HCEC 1CT (cell line): ENCODE measurements at regions not wholly inside any gene's neighbourhood (a gene's known extent, or its start where the extent isn't known, plus 50 kb on each side); places are given as distances from the start of the nearest gene placed in this dataset.
A peak's percentile ranks its signal among the peaks of the same experiment; 100 is the strongest.
"Not testable (repeated sequence)": the region's sequence is repeated elsewhere in the genome, so short reads cannot be mapped to it uniquely, and the experiment has no call there.

ENCODE experiments used
- DNase-seq: peaks from one replicate; pipeline ENCODE4 v3.0.0-alpha.2; 2017

DNA sequence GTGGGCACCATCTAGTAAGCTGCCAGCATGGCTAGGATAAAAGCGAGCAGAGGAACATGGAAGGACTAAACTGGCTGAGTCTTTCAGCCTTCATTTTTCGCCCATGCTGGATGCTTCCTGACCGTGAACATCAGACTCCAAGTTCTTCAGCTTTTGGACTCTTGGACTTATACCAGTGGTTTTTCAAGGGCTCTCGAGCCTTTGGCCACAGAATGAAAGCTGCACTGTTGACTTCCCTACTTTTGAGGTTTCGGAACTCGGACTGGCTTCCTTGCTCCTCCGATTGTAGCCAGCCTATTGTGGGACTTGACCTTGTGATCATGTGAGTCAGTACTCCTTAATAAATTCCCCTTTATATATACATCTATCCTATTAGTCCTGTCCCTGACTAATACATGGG is 785.1 kb upstream of the SLITRK6 start:
- DNase-seq = no peak

DNA sequence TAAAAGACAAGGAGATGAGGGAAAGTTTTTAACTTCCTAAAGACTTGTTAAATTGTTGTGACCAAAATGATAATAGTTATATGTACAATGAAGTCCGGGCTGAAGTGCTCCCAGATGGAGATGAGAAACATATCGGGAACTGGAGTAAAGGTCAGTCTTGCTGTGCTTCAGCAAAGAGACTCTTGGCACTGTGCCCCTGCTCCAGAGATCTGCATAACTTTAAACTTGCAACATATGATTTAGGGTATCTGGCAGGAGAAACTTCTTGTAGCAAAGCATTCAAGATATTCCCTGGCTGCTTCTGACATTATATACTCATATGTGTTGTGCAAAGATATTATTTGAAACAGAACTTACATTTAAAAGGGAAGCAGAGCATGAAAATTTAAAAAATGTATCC is 786.6 kb upstream of the SLITRK6 start:
- peak; percentile 54 for DNase-seq

DNA sequence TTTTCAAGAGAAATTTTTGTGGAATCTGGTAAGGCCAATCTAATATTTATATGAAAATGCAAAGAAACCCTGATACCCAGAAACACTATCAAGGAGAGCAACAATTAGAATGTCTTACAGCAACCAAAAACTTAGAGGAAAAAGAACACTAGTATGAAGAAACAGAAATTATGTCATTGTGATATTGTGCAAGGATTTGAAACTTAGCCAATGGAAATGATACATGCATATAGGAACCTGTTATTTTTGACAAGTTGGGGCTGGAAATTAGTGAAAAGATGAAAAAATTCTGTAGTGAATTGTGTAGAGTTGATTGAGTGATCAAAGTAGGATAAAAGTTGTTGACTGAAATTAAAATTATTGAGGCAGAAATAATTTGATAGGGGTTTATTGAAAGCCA is 792.6 kb upstream of the SLITRK6 start:
- peak; percentile 19 for DNase-seq

DNA sequence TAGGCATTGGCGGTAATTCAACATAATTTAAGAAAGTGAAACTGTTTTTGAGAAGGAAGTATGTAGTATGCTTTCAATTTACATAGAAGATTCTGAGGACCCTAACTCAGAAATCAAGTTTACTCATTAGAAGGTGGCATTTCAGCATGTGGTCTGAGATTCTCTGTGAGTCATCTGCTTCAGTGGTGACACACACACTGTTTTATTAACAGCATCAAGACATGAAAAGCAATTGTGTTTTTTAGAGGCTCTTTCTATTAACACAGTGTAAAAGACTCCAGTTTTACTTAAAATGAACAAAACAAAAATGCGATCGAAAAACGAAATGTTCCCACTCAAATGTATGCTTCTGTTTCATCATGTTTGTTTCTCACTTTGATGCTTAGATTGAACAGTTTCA is 802.1 kb upstream of the SLITRK6 start:
- DNase-seq = peak; percentile 19

DNA sequence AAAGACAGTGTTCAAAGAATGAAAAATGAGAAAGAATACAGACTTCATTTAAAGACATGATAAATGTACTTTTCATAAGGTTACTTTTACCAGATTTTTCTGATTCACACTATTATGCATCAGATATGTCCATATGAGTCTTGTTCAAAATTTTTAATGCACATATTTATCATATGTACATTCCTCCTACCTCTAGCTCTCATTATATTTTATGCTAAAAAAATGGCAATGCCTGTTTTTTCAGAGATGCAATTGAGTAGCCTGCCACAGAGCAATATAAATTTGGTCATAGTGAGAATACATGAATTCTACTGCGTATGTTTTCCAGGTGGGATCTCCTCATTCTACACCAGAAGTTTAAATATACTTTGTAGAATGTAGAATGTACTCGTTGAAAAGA is 807.0 kb upstream of the SLITRK6 start:
- no peak for DNase-seq

DNA sequence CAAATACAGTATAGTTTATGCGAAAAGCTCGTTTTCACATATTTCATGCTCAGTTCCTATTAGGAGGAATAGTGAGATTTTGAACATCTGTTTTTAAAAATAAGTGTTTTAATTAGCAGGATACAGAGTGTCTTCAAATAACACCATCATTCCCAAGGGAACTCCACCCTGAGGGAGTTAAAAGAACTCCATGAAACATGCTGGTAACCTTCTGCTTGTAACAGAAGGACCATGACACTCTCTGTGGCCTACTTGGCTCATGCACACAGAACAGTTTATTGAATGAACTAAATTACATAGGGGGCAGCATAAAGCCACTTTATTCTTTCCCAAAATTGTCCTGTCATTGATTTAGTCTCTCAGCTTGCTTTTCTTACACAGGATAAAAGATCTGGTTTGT is 809.5 kb upstream of the SLITRK6 start:
- DNase-seq = no peak

DNA sequence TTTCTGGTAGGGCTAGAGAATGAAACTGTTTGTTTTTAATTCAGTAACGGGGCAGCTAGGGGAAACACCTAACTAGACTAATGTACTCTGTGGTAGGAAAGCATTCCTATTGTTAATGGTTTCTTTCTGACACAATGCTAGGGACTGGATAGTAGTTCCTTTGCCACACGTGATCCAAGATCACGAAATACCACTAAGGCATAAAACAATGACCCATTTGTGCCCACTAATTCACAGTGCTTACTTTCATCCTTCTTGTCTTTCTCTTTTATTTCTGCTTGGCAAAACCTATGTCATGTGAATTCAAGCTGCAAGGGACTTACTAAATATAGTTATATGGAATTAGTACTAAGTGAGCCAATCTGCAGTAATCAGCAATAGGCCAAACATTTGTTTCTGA is 834.1 kb upstream of the SLITRK6 start:
- no peak for DNase-seq

DNA sequence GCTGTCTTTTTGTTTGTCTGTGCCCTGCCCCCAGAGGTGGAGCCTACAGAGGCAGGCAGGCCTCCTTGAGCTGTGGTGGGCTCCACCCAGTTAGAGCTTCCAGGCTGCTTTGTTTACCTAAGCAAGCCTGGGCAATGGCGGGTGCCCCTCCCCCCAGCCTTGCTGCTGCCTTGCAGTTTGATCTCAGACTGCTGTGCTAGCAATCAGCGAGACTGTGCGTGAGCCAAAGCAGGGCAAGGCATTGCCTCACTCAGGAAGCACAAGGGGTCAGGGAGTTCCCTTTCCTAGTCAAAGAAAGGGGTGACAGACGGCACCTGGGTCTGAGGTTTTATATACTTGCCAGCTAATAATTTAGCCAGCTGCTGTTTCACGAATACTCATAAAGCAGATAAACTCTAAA is 852.0 kb upstream of the SLITRK6 start:
- DNase-seq = not testable (repeated sequence)

DNA sequence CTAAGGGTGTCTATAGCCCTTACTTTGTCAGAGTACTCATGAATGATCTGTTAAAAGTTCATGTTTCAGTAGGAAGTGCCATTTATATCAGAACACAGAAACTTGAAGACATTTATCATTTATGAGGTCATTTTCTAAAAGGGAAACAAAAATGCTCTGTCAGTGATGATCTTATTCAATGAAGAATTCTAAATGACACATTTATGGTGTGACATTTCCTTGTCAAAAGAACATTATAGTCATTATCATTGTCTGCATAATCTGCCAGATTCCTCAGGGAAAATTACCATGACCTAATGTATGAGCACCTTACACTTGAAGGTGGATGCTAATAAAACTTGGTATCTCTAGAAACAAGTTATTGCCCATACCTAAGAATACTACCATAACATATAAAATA is 853.8 kb upstream of the SLITRK6 start:
- DNase-seq = no peak

DNA sequence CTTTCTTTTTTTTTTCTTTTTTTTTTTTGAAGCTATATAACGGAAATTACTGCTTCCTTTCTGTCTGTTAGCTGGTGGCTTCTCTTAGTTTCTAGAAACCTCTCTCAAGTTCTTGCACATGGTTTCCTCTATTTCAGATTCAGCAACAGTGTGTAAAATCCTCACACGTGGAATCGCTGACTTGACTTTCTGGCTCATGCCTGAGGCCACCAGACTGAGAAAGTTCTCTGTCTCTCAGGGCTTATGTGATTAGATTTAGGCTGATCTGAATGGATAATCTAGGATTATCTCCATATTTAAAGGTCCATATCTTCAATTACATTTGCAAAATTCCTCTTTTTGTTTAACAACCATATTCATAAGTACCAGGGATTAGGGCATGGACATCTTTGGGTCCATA is 856.3 kb upstream of the SLITRK6 start:
- DNase-seq = no peak

DNA sequence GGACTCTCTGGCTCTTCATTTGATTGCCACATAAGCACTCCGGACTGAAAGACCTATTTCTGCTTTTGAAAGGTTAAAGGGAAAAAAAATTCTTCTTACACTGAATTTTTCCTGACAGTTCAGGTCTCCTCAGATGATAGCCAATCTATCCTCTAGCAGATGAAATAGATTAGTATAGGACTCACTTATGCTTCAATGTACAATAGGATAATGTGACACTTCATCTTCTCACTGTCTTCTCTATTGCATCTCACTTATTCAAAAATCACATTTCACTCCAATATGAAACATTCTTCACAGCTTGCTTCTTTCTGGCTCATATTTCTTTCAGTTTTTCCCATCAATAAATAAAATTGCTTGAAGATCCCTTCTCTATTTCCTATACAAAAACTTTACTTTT is 860.9 kb upstream of the SLITRK6 start:
- no peak for DNase-seq

DNA sequence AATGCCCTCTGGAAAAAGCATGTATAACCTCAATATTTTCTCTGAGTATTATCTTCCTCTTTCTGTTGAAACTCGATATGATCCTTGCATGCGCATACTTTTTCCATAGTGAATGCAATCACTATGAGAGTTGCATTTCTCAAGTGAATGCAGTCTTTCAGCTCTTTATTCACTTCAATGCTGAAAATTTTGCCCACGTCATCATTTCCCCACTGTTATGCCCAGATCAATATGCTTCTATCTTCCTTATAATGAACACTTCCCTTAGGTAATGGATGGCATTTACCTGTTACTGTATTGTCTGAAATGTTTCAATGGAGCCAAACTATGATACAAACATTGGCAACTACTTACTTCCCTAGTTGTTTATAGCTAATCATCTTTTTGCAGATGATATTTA is 866.6 kb upstream of the SLITRK6 start:
- no peak for DNase-seq

DNA sequence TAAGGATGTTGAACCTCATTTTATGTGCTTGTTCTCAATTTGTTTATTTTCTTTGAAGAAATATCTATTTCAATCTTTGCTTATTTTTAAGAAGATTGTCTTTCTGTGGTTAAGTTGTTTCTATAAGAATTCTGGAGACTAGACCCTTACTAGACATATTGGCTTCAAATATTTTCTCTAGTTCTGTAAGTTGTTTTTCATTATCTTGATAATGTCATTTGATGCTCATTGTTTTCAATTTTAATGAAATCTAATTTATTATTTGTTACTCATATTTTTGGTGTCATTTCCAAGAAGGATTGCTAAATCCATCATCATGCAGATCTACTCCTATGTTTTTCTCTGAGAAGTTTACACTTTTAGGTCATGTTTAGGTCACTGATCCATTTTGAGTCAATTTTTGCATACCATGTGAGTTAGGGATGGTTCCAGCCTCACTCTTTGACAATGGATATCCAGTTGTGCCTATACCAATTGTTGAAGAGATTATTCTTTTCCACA is 874.8 kb upstream of the SLITRK6 start:
- no peak for DNase-seq

DNA sequence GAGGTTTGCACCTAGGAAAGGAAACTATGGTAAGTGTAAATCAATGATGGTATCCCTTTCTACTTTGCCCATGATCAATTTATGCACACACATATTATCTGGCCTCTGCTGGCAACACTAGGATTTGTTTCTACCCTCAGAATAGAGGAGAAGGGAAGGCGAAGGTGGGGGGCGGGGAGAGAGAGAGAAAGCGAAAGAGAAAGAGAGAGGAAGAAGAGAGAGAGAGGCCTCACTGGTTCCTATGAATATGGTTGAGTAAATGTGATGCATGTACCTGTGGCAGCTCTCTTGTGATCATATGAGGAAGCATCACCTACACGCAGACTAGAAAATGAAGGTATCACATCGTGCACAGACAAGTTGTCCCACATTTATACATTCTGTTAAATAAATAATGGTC is 882.0 kb upstream of the SLITRK6 start:
- peak; percentile 20 for DNase-seq

DNA sequence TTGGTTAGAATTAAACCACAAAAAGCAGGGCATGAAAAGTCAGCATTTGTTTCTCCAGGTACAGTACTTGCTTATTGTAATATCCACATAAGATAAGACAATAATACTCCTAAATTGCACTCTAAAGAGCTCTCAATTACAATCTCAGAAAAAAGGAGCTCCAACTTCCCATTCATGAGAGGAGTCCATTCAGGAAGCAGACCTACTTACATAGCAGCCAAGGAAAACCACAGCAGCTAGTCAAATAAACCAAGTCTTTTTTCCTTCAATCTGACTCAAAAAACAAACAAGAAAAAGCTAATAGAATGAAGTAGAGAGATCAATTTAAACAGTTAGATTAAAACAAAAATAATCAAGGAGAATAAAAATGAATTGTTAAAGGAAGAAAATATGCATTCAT is 885.2 kb upstream of the SLITRK6 start:
- DNase-seq = no peak

DNA sequence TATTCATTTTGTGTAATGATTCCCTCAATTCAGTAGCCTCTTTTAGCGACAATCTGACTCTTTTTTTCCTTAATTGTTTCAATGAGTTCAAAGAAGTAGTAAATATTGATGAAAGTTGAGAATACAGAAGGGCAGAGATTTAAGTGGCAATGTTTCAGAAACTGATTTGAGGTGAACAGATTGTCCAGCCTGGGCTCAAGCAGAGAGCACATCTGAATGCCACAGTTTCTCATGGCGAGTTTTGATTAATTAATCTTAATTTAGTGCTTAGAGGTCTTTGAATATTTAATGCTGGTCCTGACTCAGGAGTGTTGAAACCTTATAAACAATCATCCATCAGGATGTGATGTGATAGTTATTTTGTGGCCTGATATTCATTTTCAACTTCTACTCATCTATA is 890.7 kb upstream of the SLITRK6 start:
- no peak for DNase-seq

DNA sequence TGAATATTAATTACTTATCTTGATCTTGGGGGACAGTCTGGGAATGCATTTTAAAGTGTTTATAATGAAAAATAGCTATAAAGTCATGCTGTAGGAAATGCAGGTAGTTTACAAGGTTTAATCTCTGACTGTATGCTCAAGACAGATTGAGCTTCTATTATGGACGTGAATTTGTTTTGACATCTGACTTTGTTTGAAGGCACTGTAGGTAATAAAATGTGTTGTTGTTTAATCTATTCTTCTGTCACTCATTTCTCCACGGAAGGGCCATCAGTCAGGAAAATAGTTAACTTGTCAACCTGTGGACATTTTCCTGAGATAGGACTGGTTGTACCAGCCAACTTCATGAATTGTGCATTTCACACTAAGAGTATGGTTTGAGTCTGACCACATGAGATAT is 893.1 kb upstream of the SLITRK6 start:
- no peak for DNase-seq

DNA sequence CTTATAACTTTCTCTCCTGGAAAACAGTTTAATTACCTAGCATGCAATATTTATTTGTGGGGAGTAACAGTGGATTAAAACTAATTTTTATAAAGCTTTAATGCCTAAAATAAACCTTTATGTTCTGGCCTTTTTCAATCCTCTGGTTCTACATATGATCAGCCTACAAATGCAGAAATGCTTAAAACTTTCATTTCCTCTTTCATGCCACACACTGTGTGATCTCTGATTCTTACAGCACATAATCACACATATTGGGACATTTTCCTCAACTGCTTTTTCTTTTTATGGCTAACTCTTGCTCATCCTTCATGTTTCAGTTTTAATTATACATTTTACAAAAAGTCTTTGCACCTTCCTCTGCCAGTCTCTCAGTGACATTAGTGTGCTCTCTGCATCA is 910.8 kb upstream of the SLITRK6 start:
- DNase-seq = no peak

DNA sequence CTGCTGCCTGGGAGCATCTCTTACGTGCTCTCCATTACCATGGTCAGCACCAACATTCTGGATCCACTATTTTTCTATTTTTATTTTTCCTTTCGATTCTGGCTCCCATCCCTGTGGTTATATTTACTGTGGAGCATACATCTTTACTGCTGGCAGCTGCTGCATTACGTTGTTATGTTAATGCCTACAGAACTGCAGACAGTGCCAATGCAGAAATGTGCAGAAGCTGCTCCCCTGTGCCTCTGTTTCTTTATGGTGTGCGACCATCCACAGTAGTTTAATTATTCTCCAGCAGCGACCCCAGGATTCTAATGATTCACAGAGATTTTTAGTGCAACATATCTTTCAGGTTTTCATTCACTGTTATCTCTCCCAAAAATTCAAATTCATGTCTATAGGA is 911.7 kb upstream of the SLITRK6 start:
- DNase-seq = no peak

DNA sequence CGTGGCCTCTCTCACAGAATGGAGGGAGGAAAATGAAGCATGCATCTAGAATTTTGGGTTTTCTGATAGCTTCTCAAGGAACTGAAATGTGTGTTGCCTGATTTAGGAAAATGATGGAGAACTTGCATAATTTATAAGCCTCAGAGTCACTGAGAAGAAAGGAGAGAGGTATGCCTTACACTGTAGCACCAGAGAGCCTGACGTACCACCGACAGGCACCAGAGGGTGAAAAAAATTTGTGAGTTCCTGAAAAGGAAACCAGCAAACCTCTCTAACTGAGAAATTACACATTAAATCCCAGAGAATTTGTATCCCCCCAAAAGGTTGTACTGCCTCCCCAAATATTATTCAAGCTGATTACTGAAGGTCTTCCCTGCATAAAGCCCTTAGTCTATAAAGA is 915.3 kb upstream of the SLITRK6 start:
- no peak for DNase-seq

DNA sequence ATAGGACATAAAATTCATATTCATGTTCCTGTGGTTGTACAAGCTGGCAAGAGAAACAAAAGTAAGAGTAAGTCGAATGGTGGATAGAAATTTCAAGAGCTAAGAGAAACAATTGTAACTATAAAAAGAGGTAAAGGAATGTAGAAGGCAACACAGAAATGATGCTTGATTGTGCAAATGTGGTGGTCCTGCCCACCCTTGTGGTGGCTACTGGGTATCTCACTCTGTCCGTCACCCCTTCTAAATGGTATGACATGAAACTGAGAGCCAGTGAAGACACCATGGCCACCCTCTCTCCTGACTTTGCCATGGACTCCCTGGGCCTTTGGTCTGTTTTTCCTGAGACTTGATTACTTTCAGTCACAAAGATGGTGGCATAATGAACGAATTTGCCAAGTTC is 925.9 kb upstream of the SLITRK6 start:
- no peak for DNase-seq

DNA sequence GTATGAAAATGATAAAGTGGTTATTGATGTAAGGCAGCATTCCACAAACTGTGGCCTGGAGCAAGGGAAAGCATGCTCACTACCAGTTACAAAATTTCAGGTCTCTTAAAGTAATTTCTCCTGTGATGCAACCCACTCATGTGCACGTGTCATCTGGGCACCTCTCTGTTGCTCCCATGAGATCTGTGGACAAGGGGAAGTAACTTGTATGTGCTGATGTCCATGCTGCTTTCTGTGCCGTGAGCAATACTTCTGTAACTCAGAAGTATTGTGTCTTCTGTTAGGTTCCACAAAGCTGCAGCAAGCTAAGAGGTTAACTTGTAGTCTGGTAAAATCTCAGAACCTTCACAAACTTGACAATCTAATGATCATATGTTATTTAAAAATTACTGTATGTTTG is 930.0 kb upstream of the SLITRK6 start:
- DNase-seq = no peak

DNA sequence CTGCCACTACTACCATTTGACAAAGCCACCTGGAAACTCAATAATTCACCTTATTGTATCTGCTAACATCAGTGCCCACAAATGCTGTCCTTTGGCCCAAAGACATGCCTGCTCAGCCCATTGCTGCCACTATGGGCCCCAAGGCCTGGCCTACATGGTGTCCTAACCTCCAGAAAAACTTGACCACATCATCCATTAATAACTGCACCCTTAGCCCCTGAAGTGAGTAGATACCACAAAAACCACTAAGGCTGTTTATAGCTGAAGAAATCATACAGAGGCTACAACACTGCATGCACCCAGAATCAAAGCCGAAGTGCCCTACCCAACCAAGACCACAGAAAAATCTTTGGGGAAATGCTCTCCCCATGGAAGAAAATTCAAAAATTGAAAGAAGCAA is 932.8 kb upstream of the SLITRK6 start:
- no peak for DNase-seq

DNA sequence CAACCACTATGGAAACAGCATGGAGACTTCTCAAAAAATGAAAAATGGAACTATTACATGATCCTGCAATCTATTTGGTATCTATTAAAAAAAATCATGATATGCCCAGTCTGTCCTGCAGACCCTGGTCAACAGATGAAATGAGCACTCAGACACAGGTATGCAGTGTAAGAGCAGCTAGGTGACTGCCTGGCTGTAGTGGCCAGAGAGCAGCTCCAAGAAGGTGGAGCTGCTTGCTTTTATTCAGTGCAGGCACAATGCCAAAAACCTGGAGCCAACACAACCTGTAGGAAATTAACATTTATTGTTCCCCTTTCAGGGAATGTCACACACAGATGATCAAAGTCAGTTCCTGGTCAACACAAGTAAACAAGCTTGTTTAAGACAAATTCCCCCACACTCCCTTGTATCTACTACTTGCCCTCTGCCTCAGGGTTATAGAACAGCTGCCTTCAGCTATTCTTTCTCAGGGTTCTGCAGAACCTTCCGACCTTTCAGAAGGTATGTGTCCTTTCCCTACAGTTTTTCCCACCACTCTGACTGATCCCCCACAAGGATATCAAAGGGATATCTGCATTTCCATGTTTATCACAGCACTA is 933.7 kb upstream of the SLITRK5 start:
- no peak for DNase-seq

DNA sequence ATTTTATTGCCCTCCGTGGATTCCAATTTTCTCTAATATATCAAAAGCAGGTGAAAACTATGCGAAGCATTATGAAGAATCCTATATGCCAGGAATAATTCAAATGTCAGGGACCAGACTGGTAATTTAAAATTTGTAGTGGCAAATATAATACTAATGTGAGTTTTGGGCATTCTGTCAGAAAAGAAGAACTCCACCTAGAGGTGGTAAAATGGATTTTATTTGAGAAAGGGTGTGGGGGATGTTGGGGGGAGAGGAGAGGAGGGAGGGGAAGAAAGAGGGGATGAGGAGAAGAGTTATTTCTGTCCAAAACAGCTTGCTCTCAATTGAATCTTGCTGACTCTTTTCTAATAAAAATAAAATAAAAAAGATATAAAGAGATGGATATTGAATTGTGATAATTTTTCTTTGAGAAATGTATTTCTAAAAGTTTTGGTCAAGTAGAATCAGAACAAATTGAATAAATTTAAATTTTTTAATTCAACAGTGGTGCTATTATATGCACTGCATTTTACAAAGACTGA is 929.3 kb upstream of the SLITRK5 start:
- DNase-seq = peak; percentile 1
